AG04450 (cell line): ENCODE measurements at regions not wholly inside any gene's neighbourhood (a gene's known extent, or its start where the extent isn't known, plus 50 kb on each side); places are given as distances from the start of the nearest gene placed in this dataset.

Experiments used
- CTCF ChIA-PET: fragments of 300-600, 350-600 bp; formaldehyde crosslinking; extraction: SDS; loops from one replicate; lab custom pipeline; 2022; ENCODE audit warnings: antibody characterized with exemption, inconsistent platforms; lab: Charles Lee
- POLR2A ChIA-PET: fragments of 350-600 bp; formaldehyde crosslinking; extraction: SDS; loops from one replicate; lab custom pipeline; 2021; ENCODE audit warnings: antibody characterized with exemption, inconsistent platforms; lab: Yijun Ruan, JAX
- DNase-seq: peaks from one replicate; pipeline ENCODE4 v3.0.0-alpha.2; 2011; ENCODE audit warnings: low read depth, low spot score
- H3K27ac ChIP-seq: one replicate; pipeline ENCODE4 v1.5.1; 2012; ENCODE audit warnings: low read depth, low read length, control low read depth
- H3K27me3 ChIP-seq: one replicate; pipeline ENCODE4 v1.6.0; 2012; ENCODE audit warnings: low read length; ENCODE audit not compliant: control insufficient read depth, insufficient read depth
- H3K4me3 ChIP-seq: 2 replicates; pipeline ENCODE4 v1.5.1; 2011; ENCODE audit warnings: mild to moderate bottlenecking, low read depth, low read length, control low read depth
- H3K9me3 ChIP-seq: 2 replicates; pipeline ENCODE4 v1.5.1; 2012; ENCODE audit warnings: low read length; ENCODE audit not compliant: control insufficient read depth, insufficient read depth
- TF ChIP-seq, protein P1 (sequence below): IDR thresholded peaks from 2 replicates; pipeline ENCODE4 v1.5.1; 2011; ENCODE audit warnings: low read depth, low read length, control low read depth, inconsistent platforms

DNA sequence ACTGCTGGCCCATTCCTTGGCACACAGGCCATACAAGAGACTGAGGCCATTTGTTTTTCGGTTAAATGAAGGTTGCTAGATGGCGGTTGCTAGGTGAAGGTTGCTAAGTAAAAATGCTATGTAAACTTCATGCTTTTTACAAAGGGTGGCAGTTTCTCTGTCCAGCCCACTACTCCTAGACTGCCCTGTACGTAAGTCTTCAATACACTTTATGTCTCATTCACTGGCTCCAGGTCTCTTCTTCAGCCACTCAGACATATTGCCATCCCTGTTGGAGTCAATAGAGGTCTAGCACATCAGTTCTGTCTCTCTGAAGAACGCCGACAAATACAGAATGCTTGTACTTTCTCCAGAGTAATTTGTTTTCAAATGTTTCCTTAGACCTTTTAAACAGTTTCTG, 370.9 kb upstream of the RND3 start:
- Histone ChIP-seq H3K9me3 (no peaks in the 10 kb centered on the region), H3K27me3 (no peaks in the 10 kb centered on the region), H3K4me3 (no peak overlapping the region), H3K27ac (no peak overlapping the region)
- ChIA-PET CTCF (no interaction called here), POLR2A (no interaction called here)
- DNase-seq, result no peak
- TF ChIP-seq, protein P1, sequence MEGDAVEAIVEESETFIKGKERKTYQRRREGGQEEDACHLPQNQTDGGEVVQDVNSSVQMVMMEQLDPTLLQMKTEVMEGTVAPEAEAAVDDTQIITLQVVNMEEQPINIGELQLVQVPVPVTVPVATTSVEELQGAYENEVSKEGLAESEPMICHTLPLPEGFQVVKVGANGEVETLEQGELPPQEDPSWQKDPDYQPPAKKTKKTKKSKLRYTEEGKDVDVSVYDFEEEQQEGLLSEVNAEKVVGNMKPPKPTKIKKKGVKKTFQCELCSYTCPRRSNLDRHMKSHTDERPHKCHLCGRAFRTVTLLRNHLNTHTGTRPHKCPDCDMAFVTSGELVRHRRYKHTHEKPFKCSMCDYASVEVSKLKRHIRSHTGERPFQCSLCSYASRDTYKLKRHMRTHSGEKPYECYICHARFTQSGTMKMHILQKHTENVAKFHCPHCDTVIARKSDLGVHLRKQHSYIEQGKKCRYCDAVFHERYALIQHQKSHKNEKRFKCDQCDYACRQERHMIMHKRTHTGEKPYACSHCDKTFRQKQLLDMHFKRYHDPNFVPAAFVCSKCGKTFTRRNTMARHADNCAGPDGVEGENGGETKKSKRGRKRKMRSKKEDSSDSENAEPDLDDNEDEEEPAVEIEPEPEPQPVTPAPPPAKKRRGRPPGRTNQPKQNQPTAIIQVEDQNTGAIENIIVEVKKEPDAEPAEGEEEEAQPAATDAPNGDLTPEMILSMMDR, result no peak

DNA sequence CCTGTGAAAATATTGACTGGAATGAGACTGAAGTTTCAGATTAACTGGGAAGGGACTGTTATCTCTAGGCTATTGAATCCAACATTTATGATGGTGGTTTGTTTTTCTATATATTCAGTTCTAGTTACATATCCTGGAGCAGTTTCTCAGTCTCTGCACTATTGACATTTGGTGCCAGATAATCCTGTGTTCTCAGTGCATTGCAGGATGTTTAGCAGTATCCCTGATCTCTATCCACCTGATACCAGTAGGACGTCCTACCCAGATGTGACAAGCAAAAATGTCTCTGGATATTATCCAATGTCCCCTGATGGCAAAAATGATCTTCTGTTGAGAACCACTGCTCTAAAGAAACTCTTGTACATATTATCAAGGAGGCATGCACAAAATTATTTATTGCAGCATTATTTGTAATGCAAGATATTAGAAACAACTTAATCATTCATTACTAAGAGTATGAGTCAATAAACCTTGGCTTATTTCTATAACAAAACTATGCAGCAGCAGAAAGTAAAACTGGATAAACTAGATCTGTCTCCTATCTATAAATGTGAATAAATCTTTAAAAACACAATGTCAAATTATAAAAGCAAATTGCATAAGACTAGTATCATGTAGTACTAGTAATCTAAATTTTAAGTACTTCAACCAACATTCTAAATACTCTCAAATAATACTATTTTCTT, 369.3 kb upstream of the RND3 start:
- ChIA-PET POLR2A (no interaction called here), CTCF (no interaction called here)
- H3K4me3 ChIP-seq, result no peak overlapping the region
- H3K27ac ChIP-seq, result no peak overlapping the region
- H3K9me3 ChIP-seq, result no peaks in the 10 kb centered on the region
- TF ChIP-seq, protein P1, result no peak
- no peaks in the 10 kb centered on the region for H3K27me3 ChIP-seq
- DNase-seq, result no peak

DNA sequence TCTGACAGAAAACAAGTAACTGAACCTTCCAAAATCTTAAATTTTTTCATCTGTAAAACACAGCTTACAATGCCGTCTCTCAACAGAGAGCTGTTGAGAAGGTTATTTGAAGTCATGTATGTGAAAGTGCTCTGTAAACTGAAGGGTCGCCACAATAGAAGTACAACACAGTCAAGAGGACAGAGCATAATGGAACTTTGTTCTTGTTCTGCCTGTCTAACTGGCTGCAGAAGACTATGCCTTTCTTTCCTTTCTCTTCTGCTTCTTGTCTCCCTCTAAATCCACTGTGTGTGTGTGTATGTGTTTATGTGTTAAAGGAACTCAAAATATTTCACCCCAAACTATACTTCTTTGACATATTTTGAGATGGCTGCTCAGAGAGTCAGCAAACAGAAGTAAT, 365.8 kb upstream of the RND3 start:
- Histone ChIP-seq H3K27ac (no peak overlapping the region), H3K4me3 (no peak overlapping the region), H3K27me3 (no peaks in the 10 kb centered on the region), H3K9me3 (peaks cover 9% of the 10 kb centered on the region)
- CTCF ChIA-PET, result no interaction called here
- POLR2A ChIA-PET, result no interaction called here
- TF ChIP-seq, protein P1, result no peak
- no peak for DNase-seq

DNA sequence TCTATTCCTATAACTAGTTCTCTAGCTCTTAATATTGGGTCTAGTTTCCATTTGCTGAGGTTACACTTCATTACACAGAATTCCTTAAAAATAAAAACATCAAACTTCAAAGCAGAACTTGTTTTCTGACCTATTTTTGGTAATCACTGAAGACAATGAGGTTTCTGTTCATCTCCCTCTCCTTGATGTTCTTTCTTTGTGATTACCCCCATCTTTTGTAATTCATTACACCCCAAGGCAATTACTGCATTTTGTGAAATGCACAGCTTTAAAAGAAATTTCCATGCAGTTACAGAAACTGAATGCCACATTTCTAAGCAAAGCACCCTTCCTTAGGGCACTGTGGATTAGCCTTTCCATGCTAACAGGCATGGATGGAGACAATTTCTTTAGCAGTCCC, 363.2 kb upstream of the RND3 start:
- ChIA-PET CTCF (no interaction called here), POLR2A (no interaction called here)
- no peaks in the 10 kb centered on the region for H3K27me3 ChIP-seq
- no peak for DNase-seq
- peaks cover 9% of the 10 kb centered on the region for H3K9me3 ChIP-seq
- TF ChIP-seq, protein P1, result no peak
- no peak overlapping the region for H3K4me3 ChIP-seq
- H3K27ac ChIP-seq, result no peak overlapping the region

DNA sequence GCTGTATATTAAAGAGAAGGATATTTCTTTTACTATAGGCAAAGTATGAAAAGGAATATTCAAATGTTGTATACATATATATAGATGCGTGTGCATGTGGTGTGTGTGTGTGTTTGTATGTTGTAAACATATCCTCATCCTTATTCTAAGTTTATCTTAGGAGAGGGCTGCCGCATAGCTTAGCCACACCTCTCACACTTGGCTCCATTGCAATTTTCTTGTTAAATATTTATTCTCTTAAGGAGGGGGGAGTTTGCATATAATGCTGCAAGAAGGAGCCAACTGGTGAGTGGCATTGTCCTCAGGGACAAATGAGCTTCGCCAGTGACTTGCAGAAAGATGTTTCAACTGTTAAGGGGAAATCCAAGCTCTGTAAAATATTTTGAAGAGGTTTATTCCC, 360.1 kb upstream of the RND3 start:
- POLR2A ChIA-PET, result no interaction called here
- Histone ChIP-seq H3K9me3 (peaks cover 9% of the 10 kb centered on the region), H3K4me3 (no peak overlapping the region), H3K27ac (no peak overlapping the region), H3K27me3 (no peaks in the 10 kb centered on the region)
- DNase-seq, result no peak
- CTCF ChIA-PET, result interaction anchor here (0.7 kb wide), 1 partner anchor 149 kb away, joined by 3 read pairs; no protein-coding TSS in a partner anchor
- TF ChIP-seq, protein P1, result no peak
